GM23338 (cell line): ENCODE measurements at regions not wholly inside any gene's neighbourhood (a gene's known extent, or its start where the extent isn't known, plus 50 kb on each side); places are given as distances from the start of the nearest gene placed in this dataset.

Source experiments
- ATAC-seq: fragments of 200-7000 bp; cut with Tn5 transposase; 3 replicates; pipeline ENCODE4 v1.9.1; 2020
- DNase-seq: peaks from one replicate; pipeline ENCODE4 v3.0.0-alpha.2; 2015; ENCODE audit warnings: low spot score
- H2AFZ ChIP-seq: fragments of 200-600 bp; sonication (generic); 2 replicates; pipeline ENCODE4 v1.8.0; 2016; ENCODE audit warnings: antibody characterized with exemption, mild to moderate bottlenecking, moderate library complexity
- H3F3A ChIP-seq: fragments of 200-600 bp; sonication (generic); replicated peaks from 2 replicates; pipeline ENCODE4 v1.8.0; 2017; ENCODE audit warnings: antibody characterized with exemption, mixed run types, low read depth
- H3K27ac ChIP-seq: fragments of 200-600 bp; sonication (generic); 2 replicates; pipeline ENCODE4 v1.6.1; 2016; ENCODE audit warnings: low read depth
- H3K27me3 ChIP-seq: fragments of 200-600 bp; sonication (generic); 2 replicates; pipeline ENCODE4 v1.8.0; 2016; ENCODE audit warnings: mild to moderate bottlenecking, mixed run types, moderate library complexity; ENCODE audit not compliant: insufficient read depth
- H3K36me3 ChIP-seq: fragments of 200-600 bp; sonication (generic); 2 replicates; pipeline ENCODE4 v1.8.0; 2016; ENCODE audit warnings: mild to moderate bottlenecking; ENCODE audit not compliant: insufficient read depth
- H3K4me1 ChIP-seq: fragments of 200-600 bp; sonication (generic); 2 replicates; pipeline ENCODE4 v1.8.0; 2016; ENCODE audit warnings: mild to moderate bottlenecking, moderate library complexity; ENCODE audit not compliant: insufficient read depth
- H3K4me2 ChIP-seq: fragments of 200-600 bp; sonication (generic); 2 replicates; pipeline ENCODE4 v1.7.1; 2017; ENCODE audit warnings: mixed run types
- H3K4me3 ChIP-seq: fragments of 200-600 bp; sonication (generic); 2 replicates; pipeline ENCODE4 v1.6.1; 2016; ENCODE audit warnings: mixed run types
- H3K79me2 ChIP-seq: fragments of 200-600 bp; sonication (generic); replicated peaks from 2 replicates; pipeline ENCODE4 v1.8.0; 2017; ENCODE audit warnings: mild to moderate bottlenecking; ENCODE audit not compliant: insufficient read depth
- H3K9me2 ChIP-seq: fragments of 200-600 bp; sonication (generic); 2 replicates; pipeline ENCODE4 v1.8.0; 2017; ENCODE audit not compliant: insufficient read depth
- H4K20me1 ChIP-seq: fragments of 200-600 bp; sonication (generic); replicated peaks from 2 replicates; pipeline ENCODE4 v1.8.0; 2017; ENCODE audit warnings: mild to moderate bottlenecking; ENCODE audit not compliant: insufficient read depth
- H3K27ac Mint-ChIP-seq: 2 replicates; pipeline ENCODE4 v1.8.0; 2020; ENCODE audit warnings: inconsistent platforms, mild to moderate bottlenecking, moderate library complexity, mixed read lengths
- H3K27me3 Mint-ChIP-seq: 3 replicates; pipeline ENCODE4 v1.8.0; 2022; ENCODE audit warnings: low read depth, mild to moderate bottlenecking, moderate library complexity, mixed read lengths, inconsistent platforms; ENCODE audit not compliant: insufficient read depth, poor library complexity
- H3K36me3 Mint-ChIP-seq: 3 replicates; pipeline ENCODE4 v1.8.0; 2021; ENCODE audit warnings: low read depth, mild to moderate bottlenecking, inconsistent platforms, moderate library complexity, mixed read lengths
- H3K4me1 Mint-ChIP-seq: 3 replicates; pipeline ENCODE4 v1.8.0; 2020; ENCODE audit warnings: mild to moderate bottlenecking, inconsistent platforms, mixed read lengths
- H3K4me3 Mint-ChIP-seq: 3 replicates; pipeline ENCODE4 v1.8.0; 2021; ENCODE audit warnings: moderate library complexity, mild to moderate bottlenecking, inconsistent platforms, mixed read lengths
- H3K9me3 Mint-ChIP-seq: 3 replicates; pipeline ENCODE4 v1.8.0; 2020; ENCODE audit warnings: moderate library complexity, mild to moderate bottlenecking, inconsistent platforms, mixed read lengths
- CREB1 ChIP-seq: fragments of 250-450 bp; sonication (Bioruptor Pico); IDR thresholded peaks from 2 replicates; pipeline ENCODE4 v1.5.0; 2020; ENCODE audit warnings: low read depth, mild to moderate bottlenecking, moderate library complexity
- CTCF ChIP-seq, 2 experiments: fragments of 200-600 bp in 1 of 2; sonication (generic) in 1 of 2; conservative IDR thresholded peaks; 2 replicates each; pipeline versions ENCODE4 v1.5.1 to v1.6.1; 2016 to 2017; ENCODE audit warnings: antibody characterized with exemption in 2 of 2, low read depth in 2 of 2, mild to moderate bottlenecking in 2 of 2, moderate library complexity in 1 of 2
- ETS1 ChIP-seq: IDR thresholded peaks from 2 replicates; pipeline ENCODE4 v1.6.1; 2016; ENCODE audit warnings: antibody characterized with exemption
- EZH2 ChIP-seq: fragments of 200-600 bp; sonication (generic); IDR thresholded peaks from one replicate; pipeline ENCODE4 v1.8.0; 2017; ENCODE audit warnings: antibody characterized with exemption, mild to moderate bottlenecking, low read depth; ENCODE audit not compliant: unreplicated experiment
- EZH2phosphoT487 ChIP-seq: fragments of 200-600 bp; sonication (generic); IDR thresholded peaks from one replicate; pipeline ENCODE4 v1.8.1; 2018; ENCODE audit warnings: antibody characterized with exemption; ENCODE audit not compliant: unreplicated experiment
- JUNB ChIP-seq: IDR thresholded peaks from one replicate; pipeline ENCODE4 v1.6.1; 2016; ENCODE audit warnings: antibody characterized with exemption; ENCODE audit not compliant: unreplicated experiment
- NANOG ChIP-seq: IDR thresholded peaks from 2 replicates; pipeline ENCODE4 v1.6.1; 2016; ENCODE audit warnings: antibody characterized with exemption, borderline replicate concordance
- ZNF331 ChIP-seq: fragments of 250-450 bp; sonication (Bioruptor Pico); IDR thresholded peaks from 2 replicates; pipeline ENCODE4 v1.5.0; 2020; ENCODE audit warnings: low read depth, mild to moderate bottlenecking, moderate library complexity
- ZNF462 ChIP-seq: fragments of 250-450 bp; sonication (Bioruptor Pico); IDR thresholded peaks from 2 replicates; pipeline ENCODE4 v1.5.0; 2020; ENCODE audit warnings: mild to moderate bottlenecking, moderate library complexity

DNA sequence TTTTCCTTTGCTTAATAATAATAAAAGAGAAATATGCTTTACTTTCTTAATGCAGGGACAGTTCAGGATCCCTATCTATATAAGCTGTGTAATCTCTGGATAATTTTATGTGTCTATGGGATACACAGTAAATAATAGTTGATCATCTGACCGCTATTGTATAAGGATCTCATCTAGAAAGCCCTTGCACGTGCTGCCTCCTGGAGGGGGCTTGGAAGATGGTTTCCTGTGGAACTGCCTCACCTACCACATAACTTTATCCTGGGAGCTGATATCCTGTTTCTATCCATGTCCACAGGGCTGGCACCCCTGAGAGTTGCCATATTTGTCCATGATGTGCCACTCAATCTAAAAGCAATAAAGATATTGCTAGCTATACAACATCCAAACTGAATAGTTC, 139.3 kb upstream of the FRMPD4 start:
- Histone ChIP-seq H3F3A (no peaks in the 10 kb centered on the region), H3K9me2 (no peaks in the 10 kb centered on the region), H3K4me2 (no peak overlapping the region), H3K36me3 (no peaks in the 10 kb centered on the region), H3K4me3 (no peak overlapping the region), H4K20me1 (no peaks in the 10 kb centered on the region), H3K27me3 (no peaks in the 10 kb centered on the region), H3K27ac (no peak overlapping the region), H2AFZ (no peak overlapping the region), H3K4me1 (no peaks in the 10 kb centered on the region), H3K79me2 (no peaks in the 10 kb centered on the region)
- Mint-ChIP-seq H3K4me3 (no peak overlapping the region), H3K27ac (no peak overlapping the region), H3K9me3 (no peaks in the 10 kb centered on the region), H3K4me1 (no peaks in the 10 kb centered on the region), H3K27me3 (no peaks in the 10 kb centered on the region), H3K36me3 (no peaks in the 10 kb centered on the region)
- TF ChIP-seq CTCF (conservative IDR thresholded peaks at IDR 0.05; ENCODE audit: low read depth in 2 of 2) (peak in 1 of 2 experiments; percentile 43; a peak in 2 of 4 replicates), ZNF331 (CRISPR knock-in tag) (no peak), CREB1 (CRISPR knock-in tag) (no peak)
- peak; percentile 3 for DNase-seq
- ATAC-seq, result no peak

GRCh38 chrX:12002876-12003275, 135.4 kb upstream of the FRMPD4 start:
- ATAC-seq, result no peak
- H3K4me2 ChIP-seq, result no peak overlapping the region
- no peaks in the 10 kb centered on the region for H3K27me3 ChIP-seq
- TF ChIP-seq EZH2 (no peak), CREB1 (CRISPR knock-in tag) (no peak), ETS1 (no peak), EZH2phosphoT487 (no peak), NANOG (no peak), JUNB (no peak), ZNF462 (CRISPR knock-in tag) (no peak), CTCF (conservative IDR thresholded peaks at IDR 0.05; ENCODE audit: low read depth in 2 of 2) (no peak)

More at GRCh38 chrX:12002876-12003275, 135.4 kb upstream of the FRMPD4 start:
- H3K27ac Mint-ChIP-seq, result no peak overlapping the region
- H3K4me3 Mint-ChIP-seq, result no peak overlapping the region
- Histone ChIP-seq H3K4me1 (no peaks in the 10 kb centered on the region), H3K4me3 (no peak overlapping the region), H3K36me3 (no peaks in the 10 kb centered on the region), H4K20me1 (no peaks in the 10 kb centered on the region), H3F3A (no peaks in the 10 kb centered on the region), H3K27ac (no peak overlapping the region), H3K79me2 (no peaks in the 10 kb centered on the region), H2AFZ (no peak overlapping the region), H3K9me2 (no peaks in the 10 kb centered on the region)
- no peaks in the 10 kb centered on the region for H3K27me3 Mint-ChIP-seq
- H3K9me3 Mint-ChIP-seq, result no peaks in the 10 kb centered on the region
- H3K4me1 Mint-ChIP-seq, result no peaks in the 10 kb centered on the region
- H3K36me3 Mint-ChIP-seq, result no peaks in the 10 kb centered on the region
- no peak for DNase-seq
